Natural killer cell (primary cell): ENCODE measurements at regions not wholly inside any gene's neighbourhood (a gene's known extent, or its start where the extent isn't known, plus 50 kb on each side); places are given as distances from the start of the nearest gene placed in this dataset.

Experiments
- ATAC-seq, 3 donors: fragments of 150-1000 bp in 2 of 3; fragments of 200-7000 bp in 1 of 3; cut with Tn5 transposase; 1 replicate in 1 of 3; 2 replicates in 2 of 3; pipeline ENCODE4 v1.10.0; 2021; ENCODE audit warnings: mild to moderate bottlenecking in 2 of 3, moderate library complexity in 2 of 3
- DNase-seq, 2 donors: peaks; one replicate each; pipeline versions ENCODE4 v3.0.0 to v3.0.0-alpha.2; 2013 to 2021; ENCODE audit warnings: mixed read lengths in 1 of 2
- H3K27ac ChIP-seq: one replicate; pipeline ENCODE4 v1.5.1; 2013; ENCODE audit warnings: mild to moderate bottlenecking, low read length
- H3K27me3 ChIP-seq: one replicate; pipeline ENCODE4 v1.6.1; 2013; ENCODE audit warnings: low read length; ENCODE audit not compliant: control insufficient read depth, insufficient read depth
- H3K36me3 ChIP-seq: one replicate; pipeline ENCODE4 v1.6.1; 2013; ENCODE audit warnings: low read length; ENCODE audit not compliant: control insufficient read depth, insufficient read depth
- H3K4me1 ChIP-seq: one replicate; pipeline ENCODE4 v1.6.1; 2013; ENCODE audit warnings: low read length; ENCODE audit not compliant: control insufficient read depth, insufficient read depth
- H3K4me3 ChIP-seq: one replicate; pipeline ENCODE4 v1.5.1; 2013; ENCODE audit warnings: low read length
- H3K9me3 ChIP-seq: one replicate; pipeline ENCODE4 v1.6.1; 2013; ENCODE audit warnings: low read length; ENCODE audit not compliant: control insufficient read depth, insufficient read depth
- H3K27ac Mint-ChIP-seq, 2 donors: one replicate each; pipeline ENCODE4 v1.8.0; 2022; ENCODE audit warnings: mild to moderate bottlenecking in 2 of 2, mixed read lengths in 2 of 2, moderate library complexity in 1 of 2
- H3K27me3 Mint-ChIP-seq, 2 donors: one replicate each; pipeline ENCODE4 v1.8.0; 2022; ENCODE audit warnings: low read depth in 2 of 2, mixed read lengths in 2 of 2
- H3K36me3 Mint-ChIP-seq: one replicate; pipeline ENCODE4 v1.8.0; 2022; ENCODE audit warnings: mixed read lengths
- H3K4me1 Mint-ChIP-seq, 2 donors: one replicate each; pipeline ENCODE4 v1.8.0; 2022; ENCODE audit warnings: mixed read lengths in 2 of 2
- H3K4me3 Mint-ChIP-seq: one replicate; pipeline ENCODE4 v1.8.0; 2022; ENCODE audit warnings: mild to moderate bottlenecking, moderate library complexity, mixed read lengths
- H3K9me3 Mint-ChIP-seq, 2 donors: one replicate each; pipeline ENCODE4 v1.8.0; 2022; ENCODE audit warnings: mixed read lengths in 2 of 2
- WGBS: methylation state at CpG from one replicate; pipeline ENCODE4 v1.1.7; 2013; ENCODE audit warnings: missing lambda C conversion rate; ENCODE audit not compliant: insufficient coverage; 5-methylcytosine and 5-hydroxymethylcytosine counted together
- intact Hi-C: fragments of 100-400 bp; cut with micrococcal nuclease; formaldehyde crosslinking; loops from one replicate; pipeline ENCODE4 v1.14.2; 2022
- TF ChIP-seq, protein P1 (sequence below): fragments of 200-600 bp; IDR thresholded peaks from one replicate; pipeline ENCODE4 v1.8.0; 2022; ENCODE audit warnings: antibody characterized with exemption

DNA sequence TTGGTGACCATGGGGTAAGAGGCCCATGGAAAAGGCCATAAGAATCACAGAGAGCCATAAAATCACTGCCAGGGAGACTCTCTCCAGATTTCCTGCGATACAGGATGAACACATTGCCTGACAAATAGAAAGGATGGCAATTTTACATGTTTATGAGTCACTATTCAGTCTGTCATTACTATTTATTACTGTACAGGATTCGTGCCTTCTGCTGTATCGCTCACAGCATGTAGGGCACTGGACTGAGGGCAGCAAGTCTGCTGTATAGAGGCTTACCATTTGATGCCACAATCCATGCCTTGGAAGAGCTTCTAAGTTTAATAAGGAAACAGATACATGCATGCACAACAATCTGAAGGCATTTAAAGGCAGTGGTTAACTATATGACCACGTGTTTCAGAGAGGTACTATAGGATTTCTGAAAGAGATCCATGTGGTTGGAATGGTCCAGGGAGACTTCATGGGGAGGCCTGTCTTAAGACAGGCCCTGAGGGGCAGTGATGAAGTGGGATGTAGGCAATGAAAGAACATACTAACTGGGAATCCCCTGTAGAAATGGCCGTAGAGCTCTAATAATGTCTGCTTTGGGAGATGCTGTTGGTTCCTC, 702.4 kb upstream of the RAB6C start:
- Histone ChIP-seq H3K27ac (no peak overlapping the region), H3K4me1 (no peaks in the 10 kb centered on the region), H3K4me3 (no peak overlapping the region), H3K9me3 (no peaks in the 10 kb centered on the region), H3K36me3 (no peaks in the 10 kb centered on the region), H3K27me3 (no peaks in the 10 kb centered on the region)
- Mint-ChIP-seq H3K4me1 (no peaks in the 10 kb centered on the region), H3K9me3 (peaks cover 0 to 6% of the 10 kb centered on the region in 2 donors), H3K4me3 (no peak overlapping the region), H3K36me3 (no peaks in the 10 kb centered on the region), H3K27me3 (peaks cover 0 to 2% of the 10 kb centered on the region in 2 donors), H3K27ac (no peak overlapping the region)
- intact Hi-C loops = no loop called here
- ATAC-seq = no peak
- TF ChIP-seq, protein P1, sequence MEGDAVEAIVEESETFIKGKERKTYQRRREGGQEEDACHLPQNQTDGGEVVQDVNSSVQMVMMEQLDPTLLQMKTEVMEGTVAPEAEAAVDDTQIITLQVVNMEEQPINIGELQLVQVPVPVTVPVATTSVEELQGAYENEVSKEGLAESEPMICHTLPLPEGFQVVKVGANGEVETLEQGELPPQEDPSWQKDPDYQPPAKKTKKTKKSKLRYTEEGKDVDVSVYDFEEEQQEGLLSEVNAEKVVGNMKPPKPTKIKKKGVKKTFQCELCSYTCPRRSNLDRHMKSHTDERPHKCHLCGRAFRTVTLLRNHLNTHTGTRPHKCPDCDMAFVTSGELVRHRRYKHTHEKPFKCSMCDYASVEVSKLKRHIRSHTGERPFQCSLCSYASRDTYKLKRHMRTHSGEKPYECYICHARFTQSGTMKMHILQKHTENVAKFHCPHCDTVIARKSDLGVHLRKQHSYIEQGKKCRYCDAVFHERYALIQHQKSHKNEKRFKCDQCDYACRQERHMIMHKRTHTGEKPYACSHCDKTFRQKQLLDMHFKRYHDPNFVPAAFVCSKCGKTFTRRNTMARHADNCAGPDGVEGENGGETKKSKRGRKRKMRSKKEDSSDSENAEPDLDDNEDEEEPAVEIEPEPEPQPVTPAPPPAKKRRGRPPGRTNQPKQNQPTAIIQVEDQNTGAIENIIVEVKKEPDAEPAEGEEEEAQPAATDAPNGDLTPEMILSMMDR = no peak
- no peak for DNase-seq
- 77% methylated on average over 5 of the region's 5 CpGs for WGBS

DNA sequence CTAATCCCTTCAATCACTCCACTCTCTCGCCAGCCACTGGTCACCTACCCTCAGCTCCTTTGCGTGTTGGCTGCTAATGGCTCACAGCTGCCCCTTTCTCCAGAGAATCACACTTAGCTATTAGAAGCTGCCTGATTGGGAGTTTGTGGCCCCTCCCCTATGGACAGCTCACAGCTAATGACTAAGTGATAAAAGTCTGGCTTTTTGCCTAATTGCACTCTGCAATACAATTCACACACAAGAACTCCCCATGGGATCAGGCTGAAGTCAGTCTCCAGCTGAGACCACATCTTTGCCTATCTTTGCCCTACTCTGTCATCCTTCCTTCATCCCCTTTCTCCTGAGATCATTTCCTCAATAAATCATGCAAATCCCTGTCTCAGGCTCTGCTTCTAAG, 701.9 kb upstream of the RAB6C start:
- H3K4me3 Mint-ChIP-seq = no peak overlapping the region
- TF ChIP-seq, protein P1 = no peak
- no peak for ATAC-seq
- 85% methylated on average over 2 of the region's 2 CpGs for WGBS
- no peaks in the 10 kb centered on the region for H3K36me3 ChIP-seq
- no peak overlapping the region for H3K4me3 ChIP-seq
- H3K4me1 Mint-ChIP-seq = no peaks in the 10 kb centered on the region
- no peak overlapping the region for H3K27ac ChIP-seq
- no peak overlapping the region for H3K27ac Mint-ChIP-seq
- intact Hi-C loops = no loop called here
- peaks cover 0 to 2% of the 10 kb centered on the region in 2 donors for H3K27me3 Mint-ChIP-seq
- peaks cover 0 to 6% of the 10 kb centered on the region in 2 donors for H3K9me3 Mint-ChIP-seq
- H3K36me3 Mint-ChIP-seq = no peaks in the 10 kb centered on the region
- no peaks in the 10 kb centered on the region for H3K27me3 ChIP-seq
- H3K9me3 ChIP-seq = no peaks in the 10 kb centered on the region
- no peaks in the 10 kb centered on the region for H3K4me1 ChIP-seq
- DNase-seq = no peak

DNA sequence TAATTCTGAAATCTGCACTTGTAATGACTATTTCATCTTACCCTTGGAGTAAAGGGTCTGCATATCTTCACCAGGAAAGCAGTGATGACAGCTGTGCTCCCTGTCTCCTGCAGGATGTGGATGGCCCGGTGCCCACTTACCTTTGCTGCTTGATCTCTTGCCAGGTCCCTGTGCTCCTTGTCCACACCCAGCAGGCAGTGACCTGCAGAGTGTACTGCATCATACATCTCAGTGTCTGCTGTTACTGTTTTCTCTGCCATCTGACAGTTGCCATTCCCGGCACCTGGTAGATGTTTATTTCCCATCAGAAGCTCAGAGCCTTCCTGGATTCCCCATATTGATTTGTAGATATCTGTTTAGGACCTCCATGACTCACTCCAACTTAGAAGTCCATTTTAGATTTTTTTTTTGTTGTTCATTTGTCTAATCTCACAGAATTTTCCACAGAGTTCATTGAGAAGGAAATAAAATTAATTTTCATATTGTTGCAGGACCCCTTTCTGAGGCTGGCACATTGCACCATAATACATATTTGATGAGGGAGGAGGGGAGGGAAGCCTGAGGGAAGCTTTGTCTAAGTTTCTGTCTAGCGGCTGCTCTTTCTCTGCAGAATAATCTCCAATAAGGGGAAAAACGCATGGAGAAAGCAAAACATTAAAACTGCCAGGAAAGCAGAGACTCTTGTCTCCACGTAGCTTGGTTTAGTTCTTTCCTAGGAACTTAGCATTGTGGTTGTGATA, 697.5 kb upstream of the RAB6C start:
- Histone ChIP-seq H3K4me3 (no peak overlapping the region), H3K27ac (no peak overlapping the region), H3K4me1 (no peaks in the 10 kb centered on the region), H3K9me3 (no peaks in the 10 kb centered on the region), H3K36me3 (no peaks in the 10 kb centered on the region), H3K27me3 (no peaks in the 10 kb centered on the region)
- Mint-ChIP-seq H3K27me3 (peaks cover 0 to 2% of the 10 kb centered on the region in 2 donors), H3K9me3 (peaks cover 0 to 4% of the 10 kb centered on the region in 2 donors), H3K27ac (no peak overlapping the region), H3K4me3 (no peak overlapping the region), H3K36me3 (no peaks in the 10 kb centered on the region), H3K4me1 (no peaks in the 10 kb centered on the region)
- no peak for ATAC-seq
- intact Hi-C loops = no loop called here
- WGBS = 85% methylated on average over 5 of the region's 5 CpGs
- no peak for DNase-seq
- TF ChIP-seq, protein P1 = no peak
